GM12878 (cell line): ENCODE measurements at regions not wholly inside any gene's neighbourhood (a gene's known extent, or its start where the extent isn't known, plus 50 kb on each side); places are given as distances from the start of the nearest gene placed in this dataset.

Experiments
- ATAC-seq: fragments of 200-7000 bp; cut with Tn5 transposase; 3 replicates; pipeline ENCODE4 v1.9.1; 2020; ENCODE audit warnings: mild to moderate bottlenecking, moderate library complexity
- BruUV-seq: library from RNA; stranded (reverse); fragments of 400-500 nt; replicated peaks from 2 replicates; lab custom pipeline; 2021; lab: Mats Ljungman, UMichigan
- CTCF ChIA-PET: fragments of 300-600 bp; sonication (Branson Sonifier 250); formaldehyde crosslinking; extraction: SDS; loops from one replicate; lab custom pipeline; 2021; ENCODE audit warnings: inconsistent platforms; lab: Yijun Ruan, JAX
- POLR2A ChIA-PET: fragments of 350-600 bp; formaldehyde crosslinking; extraction: SDS; loops from one replicate; lab custom pipeline; 2021; ENCODE audit warnings: inconsistent platforms; lab: Charles Lee
- RAD21 ChIA-PET: fragments of 300-600 bp; sonication (Branson Sonifier 250); formaldehyde crosslinking; loops from one replicate; lab custom pipeline; 2023; ENCODE audit warnings: antibody characterized with exemption; ENCODE audit not compliant: unreplicated experiment; lab: Charles Lee
- SMC1A ChIA-PET: fragments of 300-600 bp; sonication (Branson Sonifier 250); formaldehyde crosslinking; loops from one replicate; lab custom pipeline; 2023; ENCODE audit not compliant: unreplicated experiment, uncharacterized antibody; lab: Charles Lee
- DNase-seq: peaks from one replicate; pipeline ENCODE4 v3.0.0-alpha.2; 2011; ENCODE audit warnings: low read depth, low spot score
- FAIRE-seq: peaks from 3 replicates; lab custom pipeline; 2011; peaks lifted over from hg19 to GRCh38; lab: Jason Lieb, UNC
- H2AFZ ChIP-seq: 2 replicates; pipeline ENCODE4 v1.6.0; 2011; ENCODE audit warnings: low read depth, low read length, control low read depth; ENCODE audit not compliant: control insufficient read depth
- H3K27ac ChIP-seq: 2 replicates; pipeline ENCODE4 v1.5.1; 2011; ENCODE audit warnings: control low read depth; ENCODE audit not compliant: control insufficient read depth, insufficient read depth
- H3K27me3 ChIP-seq, 2 experiments: replicated peaks in 1 of 2; 2 replicates each; pipeline versions ENCODE4 v1.6.0 to v1.6.1; 2011; ENCODE audit warnings: low read length in 1 of 2; ENCODE audit not compliant: control insufficient read depth in 2 of 2, insufficient read depth in 2 of 2
- H3K36me3 ChIP-seq, 2 experiments: 2 replicates each; pipeline ENCODE4 v1.5.1; 2011; ENCODE audit warnings: low read length in 1 of 2; ENCODE audit not compliant: control insufficient read depth in 2 of 2, insufficient read depth in 2 of 2
- H3K4me1 ChIP-seq: 2 replicates; pipeline ENCODE4 v1.6.1; 2011; ENCODE audit warnings: mild to moderate bottlenecking, low read length, moderate library complexity, mixed read lengths; ENCODE audit not compliant: control insufficient read depth, insufficient read depth
- H3K4me2 ChIP-seq: 2 replicates; pipeline ENCODE4 v1.6.0; 2011; ENCODE audit warnings: control low read depth; ENCODE audit not compliant: control insufficient read depth, insufficient read depth
- H3K4me3 ChIP-seq: fragments of 200-600 bp; sonication (generic); 2 replicates; pipeline ENCODE4 v1.5.1; 2016
- H3K79me2 ChIP-seq: 2 replicates; pipeline ENCODE4 v1.6.0; 2011; ENCODE audit warnings: low read length; ENCODE audit not compliant: control insufficient read depth, insufficient read depth
- H3K9ac ChIP-seq: 2 replicates; pipeline ENCODE4 v1.8.0; 2011; ENCODE audit warnings: low read length, control low read depth, mixed read lengths; ENCODE audit not compliant: control insufficient read depth, insufficient read depth
- H3K9me3 ChIP-seq: replicated peaks from 3 replicates; pipeline ENCODE4 v1.5.1; 2011; ENCODE audit warnings: mild to moderate bottlenecking, low read length; ENCODE audit not compliant: control insufficient read depth, insufficient read depth
- H4K20me1 ChIP-seq: 2 replicates; pipeline ENCODE4 v1.6.0; 2011; ENCODE audit not compliant: control insufficient read depth, insufficient read depth
- CBFB ChIP-seq: IDR thresholded peaks from 2 replicates; pipeline ENCODE4 v1.6.1; 2016; ENCODE audit warnings: antibody characterized with exemption, low read depth
- CBX5 ChIP-seq: sonication (generic); IDR thresholded peaks from 2 replicates; pipeline ENCODE4 v1.6.1; 2016; ENCODE audit warnings: low read depth, moderate library complexity, mild to moderate bottlenecking, inconsistent platforms
- CHD4 ChIP-seq: fragments of 200-600 bp; sonication (generic); IDR thresholded peaks from 2 replicates; pipeline ENCODE4 v1.6.1; 2016; ENCODE audit warnings: mild to moderate bottlenecking
- CREB1 ChIP-seq: IDR thresholded peaks from 2 replicates; pipeline ENCODE4 v1.6.1; 2012; ENCODE audit warnings: low read depth, mild to moderate bottlenecking, inconsistent platforms
- DPF2 ChIP-seq: fragments of 450-650 bp; IDR thresholded peaks from 2 replicates; pipeline ENCODE4 v1.6.1; 2017; ENCODE audit warnings: mild to moderate bottlenecking
- EED ChIP-seq: sonication (generic); IDR thresholded peaks from 2 replicates; pipeline ENCODE4 v1.6.1; 2016; ENCODE audit warnings: antibody characterized with exemption, low read depth
- FOXM1 ChIP-seq: IDR thresholded peaks from 2 replicates; pipeline ENCODE4 v1.6.1; 2012; ENCODE audit warnings: low read depth, mild to moderate bottlenecking, inconsistent platforms, low read length, moderate library complexity
- KAT2A ChIP-seq: conservative IDR thresholded peaks from 2 replicates; pipeline ENCODE4 v1.6.1; 2011; ENCODE audit warnings: low read depth, low read length; ENCODE audit not compliant: control insufficient read depth
- LARP7 ChIP-seq: fragments of 450-650 bp; IDR thresholded peaks from 2 replicates; pipeline ENCODE4 v1.6.1; 2017; ENCODE audit warnings: mild to moderate bottlenecking
- NR2F1 ChIP-seq: fragments of 450-650 bp; conservative IDR thresholded peaks from 2 replicates; pipeline ENCODE4 v1.6.1; 2017; ENCODE audit warnings: mild to moderate bottlenecking
- PAX5 ChIP-seq: IDR thresholded peaks from 2 replicates; pipeline ENCODE4 v1.6.1; 2011; ENCODE audit warnings: low read depth, low read length, borderline replicate concordance
- RFX5 ChIP-seq: IDR thresholded peaks from 2 replicates; pipeline ENCODE4 v1.6.1; 2011; ENCODE audit warnings: low read depth, low read length, improper control_type of control experiment
- SIN3A ChIP-seq: IDR thresholded peaks from 2 replicates; pipeline ENCODE4 v1.6.1; 2012; ENCODE audit warnings: low read depth, low read length, improper control_type of control experiment
- YBX1 ChIP-seq: fragments of 450-650 bp; IDR thresholded peaks from 2 replicates; pipeline ENCODE4 v1.6.1; 2016; ENCODE audit warnings: antibody characterized with exemption
- ZZZ3 ChIP-seq: IDR thresholded peaks from 2 replicates; pipeline ENCODE4 v1.6.1; 2011; ENCODE audit warnings: low read depth; ENCODE audit not compliant: control insufficient read depth, insufficient read length
- WGBS: methylation state at CpG from one replicate; pipeline ENCODE4 v1.1.6; 2016; ENCODE audit warnings: low lambda C conversion rate; ENCODE audit not compliant: insufficient replicate concordance, insufficient coverage; ENCODE audit errors: missing lambda C conversion rate; 5-methylcytosine and 5-hydroxymethylcytosine counted together
- in situ Hi-C: fragments of 300-500 bp; cut with MboI; formaldehyde crosslinking; loops from 9 replicates; pipeline ENCODE4 v1.14.3; 2018; ENCODE audit warnings: mixed read lengths
- intact Hi-C: fragments of 100-400 bp; cut with micrococcal nuclease; formaldehyde crosslinking; loops from one replicate; pipeline ENCODE4 v1.14.2; 2022; ENCODE audit not compliant: unreplicated experiment
- TF ChIP-seq, protein P1 (sequence below): IDR thresholded peaks from 2 replicates; pipeline ENCODE4 v1.6.1; 2011; ENCODE audit warnings: low read depth, mild to moderate bottlenecking, low read length, moderate library complexity, borderline replicate concordance; ENCODE audit errors: extremely low read depth
- TF ChIP-seq, protein P2 (sequence below): IDR thresholded peaks from 2 replicates; pipeline ENCODE4 v1.6.1; 2012; ENCODE audit warnings: improper control_type of control experiment, low read depth, low read length; ENCODE audit not compliant: insufficient replicate concordance
- TF ChIP-seq, protein P3 (sequence below): fragments of 450-650 bp; IDR thresholded peaks from 2 replicates; pipeline ENCODE4 v1.6.1; 2017; ENCODE audit warnings: mild to moderate bottlenecking, moderate library complexity

DNA sequence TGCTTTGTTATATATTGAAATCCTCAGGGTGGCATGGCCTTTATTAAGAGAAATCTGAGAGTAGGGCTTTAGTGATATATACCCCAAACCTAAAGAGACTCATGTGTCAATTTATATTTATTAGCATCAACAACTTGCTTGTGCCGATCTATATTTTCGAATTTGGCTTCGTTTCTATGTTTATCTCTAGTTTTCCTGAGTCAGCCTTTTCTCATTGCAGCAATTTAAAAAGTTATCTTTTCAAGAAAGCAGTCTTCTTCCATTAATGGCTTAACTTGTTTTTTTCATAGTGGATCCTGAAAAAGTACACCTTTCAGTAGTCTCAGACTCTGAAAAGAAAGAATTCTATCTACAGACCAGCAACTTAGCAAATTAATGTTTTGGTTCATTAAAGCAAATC is 99.9 kb upstream of the KCNN2 start:
- Histone ChIP-seq H3K79me2 (no peaks in the 10 kb centered on the region), H3K4me1 (no peaks in the 10 kb centered on the region), H3K27me3 (no peaks in the 10 kb centered on the region), H2AFZ (no peak overlapping the region), H3K4me2 (no peak overlapping the region), H3K4me3 (no peak overlapping the region), H3K9me3 (no peaks in the 10 kb centered on the region), H3K9ac (no peak overlapping the region)
- ChIA-PET SMC1A (no interaction called here), RAD21 (no interaction called here)
- BruUV-seq: no TSS peak
- 30% methylated on average over 3 of the region's 3 CpGs for WGBS
- no peak for DNase-seq
- intact Hi-C loops: no loop called here
- in situ Hi-C loops: no loop called here
- TF ChIP-seq FOXM1 (no peak), DPF2 (no peak), CHD4 (no peak), PAX5 (no peak), YBX1 (no peak), CBX5 (no peak), ZZZ3 (no peak), EED (no peak), SIN3A (no peak), KAT2A (no peak), LARP7 (no peak), CBFB (no peak), RFX5 (no peak), CREB1 (no peak), NR2F1 (no peak)
- TF ChIP-seq, protein P1, sequence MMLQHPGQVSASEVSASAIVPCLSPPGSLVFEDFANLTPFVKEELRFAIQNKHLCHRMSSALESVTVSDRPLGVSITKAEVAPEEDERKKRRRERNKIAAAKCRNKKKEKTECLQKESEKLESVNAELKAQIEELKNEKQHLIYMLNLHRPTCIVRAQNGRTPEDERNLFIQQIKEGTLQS: no peak
- TF ChIP-seq, protein P2, sequence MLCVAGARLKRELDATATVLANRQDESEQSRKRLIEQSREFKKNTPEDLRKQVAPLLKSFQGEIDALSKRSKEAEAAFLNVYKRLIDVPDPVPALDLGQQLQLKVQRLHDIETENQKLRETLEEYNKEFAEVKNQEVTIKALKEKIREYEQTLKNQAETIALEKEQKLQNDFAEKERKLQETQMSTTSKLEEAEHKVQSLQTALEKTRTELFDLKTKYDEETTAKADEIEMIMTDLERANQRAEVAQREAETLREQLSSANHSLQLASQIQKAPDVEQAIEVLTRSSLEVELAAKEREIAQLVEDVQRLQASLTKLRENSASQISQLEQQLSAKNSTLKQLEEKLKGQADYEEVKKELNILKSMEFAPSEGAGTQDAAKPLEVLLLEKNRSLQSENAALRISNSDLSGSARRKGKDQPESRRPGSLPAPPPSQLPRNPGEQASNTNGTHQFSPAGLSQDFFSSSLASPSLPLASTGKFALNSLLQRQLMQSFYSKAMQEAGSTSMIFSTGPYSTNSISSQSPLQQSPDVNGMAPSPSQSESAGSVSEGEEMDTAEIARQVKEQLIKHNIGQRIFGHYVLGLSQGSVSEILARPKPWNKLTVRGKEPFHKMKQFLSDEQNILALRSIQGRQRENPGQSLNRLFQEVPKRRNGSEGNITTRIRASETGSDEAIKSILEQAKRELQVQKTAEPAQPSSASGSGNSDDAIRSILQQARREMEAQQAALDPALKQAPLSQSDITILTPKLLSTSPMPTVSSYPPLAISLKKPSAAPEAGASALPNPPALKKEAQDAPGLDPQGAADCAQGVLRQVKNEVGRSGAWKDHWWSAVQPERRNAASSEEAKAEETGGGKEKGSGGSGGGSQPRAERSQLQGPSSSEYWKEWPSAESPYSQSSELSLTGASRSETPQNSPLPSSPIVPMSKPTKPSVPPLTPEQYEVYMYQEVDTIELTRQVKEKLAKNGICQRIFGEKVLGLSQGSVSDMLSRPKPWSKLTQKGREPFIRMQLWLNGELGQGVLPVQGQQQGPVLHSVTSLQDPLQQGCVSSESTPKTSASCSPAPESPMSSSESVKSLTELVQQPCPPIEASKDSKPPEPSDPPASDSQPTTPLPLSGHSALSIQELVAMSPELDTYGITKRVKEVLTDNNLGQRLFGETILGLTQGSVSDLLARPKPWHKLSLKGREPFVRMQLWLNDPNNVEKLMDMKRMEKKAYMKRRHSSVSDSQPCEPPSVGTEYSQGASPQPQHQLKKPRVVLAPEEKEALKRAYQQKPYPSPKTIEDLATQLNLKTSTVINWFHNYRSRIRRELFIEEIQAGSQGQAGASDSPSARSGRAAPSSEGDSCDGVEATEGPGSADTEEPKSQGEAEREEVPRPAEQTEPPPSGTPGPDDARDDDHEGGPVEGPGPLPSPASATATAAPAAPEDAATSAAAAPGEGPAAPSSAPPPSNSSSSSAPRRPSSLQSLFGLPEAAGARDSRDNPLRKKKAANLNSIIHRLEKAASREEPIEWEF: no peak
- TF ChIP-seq, protein P3, sequence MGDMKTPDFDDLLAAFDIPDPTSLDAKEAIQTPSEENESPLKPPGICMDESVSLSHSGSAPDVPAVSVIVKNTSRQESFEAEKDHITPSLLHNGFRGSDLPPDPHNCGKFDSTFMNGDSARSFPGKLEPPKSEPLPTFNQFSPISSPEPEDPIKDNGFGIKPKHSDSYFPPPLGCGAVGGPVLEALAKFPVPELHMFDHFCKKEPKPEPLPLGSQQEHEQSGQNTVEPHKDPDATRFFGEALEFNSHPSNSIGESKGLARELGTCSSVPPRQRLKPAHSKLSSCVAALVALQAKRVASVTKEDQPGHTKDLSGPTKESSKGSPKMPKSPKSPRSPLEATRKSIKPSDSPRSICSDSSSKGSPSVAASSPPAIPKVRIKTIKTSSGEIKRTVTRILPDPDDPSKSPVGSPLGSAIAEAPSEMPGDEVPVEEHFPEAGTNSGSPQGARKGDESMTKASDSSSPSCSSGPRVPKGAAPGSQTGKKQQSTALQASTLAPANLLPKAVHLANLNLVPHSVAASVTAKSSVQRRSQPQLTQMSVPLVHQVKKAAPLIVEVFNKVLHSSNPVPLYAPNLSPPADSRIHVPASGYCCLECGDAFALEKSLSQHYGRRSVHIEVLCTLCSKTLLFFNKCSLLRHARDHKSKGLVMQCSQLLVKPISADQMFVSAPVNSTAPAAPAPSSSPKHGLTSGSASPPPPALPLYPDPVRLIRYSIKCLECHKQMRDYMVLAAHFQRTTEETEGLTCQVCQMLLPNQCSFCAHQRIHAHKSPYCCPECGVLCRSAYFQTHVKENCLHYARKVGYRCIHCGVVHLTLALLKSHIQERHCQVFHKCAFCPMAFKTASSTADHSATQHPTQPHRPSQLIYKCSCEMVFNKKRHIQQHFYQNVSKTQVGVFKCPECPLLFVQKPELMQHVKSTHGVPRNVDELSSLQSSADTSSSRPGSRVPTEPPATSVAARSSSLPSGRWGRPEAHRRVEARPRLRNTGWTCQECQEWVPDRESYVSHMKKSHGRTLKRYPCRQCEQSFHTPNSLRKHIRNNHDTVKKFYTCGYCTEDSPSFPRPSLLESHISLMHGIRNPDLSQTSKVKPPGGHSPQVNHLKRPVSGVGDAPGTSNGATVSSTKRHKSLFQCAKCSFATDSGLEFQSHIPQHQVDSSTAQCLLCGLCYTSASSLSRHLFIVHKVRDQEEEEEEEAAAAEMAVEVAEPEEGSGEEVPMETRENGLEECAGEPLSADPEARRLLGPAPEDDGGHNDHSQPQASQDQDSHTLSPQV: no peak
- TF ChIP-seq, all 136 proteins: peak for 0
- CTCF ChIA-PET: no interaction called here
- FAIRE-seq (no peak), ATAC-seq (no peak)
- POLR2A ChIA-PET: no interaction called here
- Histone ChIP-seq H3K27ac (no peak overlapping the region), H3K36me3 (no peaks in the 10 kb centered on the region), H4K20me1 (no peaks in the 10 kb centered on the region)
